Spleen (tissue), 7 donors: ENCODE measurements at regions not wholly inside any gene's neighbourhood (a gene's known extent, or its start where the extent isn't known, plus 50 kb on each side); places are given as distances from the start of the nearest gene placed in this dataset.

Experiments
- CTCF ChIP-seq, 11 experiments: fragments of 200-600 bp in 7 of 11; fragments of 450-650 bp in 4 of 11; sonication (generic) in 4 of 11; IDR thresholded peaks in 8 of 11; conservative IDR thresholded peaks in 3 of 11; 1 replicate in 7 of 11; 2 replicates in 4 of 11; pipeline versions ENCODE4 v1.4.0 to v1.8.0; 2016 to 2021; ENCODE audit warnings: antibody characterized with exemption in 11 of 11, inconsistent platforms in 4 of 11, mild to moderate bottlenecking in 1 of 11
- POLR2A ChIP-seq, 3 donors: fragments of 450-650 bp; IDR thresholded peaks; one replicate each; pipeline ENCODE4 v1.5.1; 2017; ENCODE audit warnings: antibody characterized with exemption in 3 of 3, mild to moderate bottlenecking in 1 of 3
- POLR2AphosphoS5 ChIP-seq, 3 donors: sonication (generic); formaldehyde crosslinking; IDR thresholded peaks; one replicate each; pipeline ENCODE4 v1.5.1; 2017; ENCODE audit warnings: antibody characterized with exemption in 3 of 3
- donor health status: DM: no; HTN: no; CAD: no; lungs with moderate emphysema.
- donor health status: DM: no; HTN: no; CAD: no.
- donor health status: DM: no; HTN: no; CAD: no.

- TF ChIP-seq CTCF (IDR thresholded peaks at IDR 0.05 in 8 of 11, conservative IDR thresholded peaks at IDR 0.05 in 3 of 11), result no peak
- TF ChIP-seq POLR2A (IDR thresholded peaks at IDR 0.05), result no peak
- no peak for TF ChIP-seq POLR2AphosphoS5 (IDR thresholded peaks at IDR 0.05)
Observed at GRCh38 chr7:110412614-110413013, 678.3 kb upstream of the LRRN3 start.
